Esophagus squamous epithelium (tissue), 4 donors: ENCODE measurements at regions not wholly inside any gene's neighbourhood (a gene's known extent, or its start where the extent isn't known, plus 50 kb on each side); places are given as distances from the start of the nearest gene placed in this dataset.

ENCODE experiments used
- POLR2A ChIP-seq, 4 donors: fragments of 450-650 bp; IDR thresholded peaks; one replicate each; pipeline ENCODE4 v1.6.1; 2017; ENCODE audit warnings: antibody characterized with exemption in 4 of 4, mild to moderate bottlenecking in 4 of 4, moderate library complexity in 3 of 4
- TF ChIP-seq, protein P1 (sequence below), 6 experiments: fragments of 450-650 bp in 4 of 6; fragments of 200-600 bp in 2 of 6; sonication (generic) in 2 of 6; IDR thresholded peaks; one replicate each; pipeline ENCODE4 v1.5.1; 2016 to 2019; ENCODE audit warnings: antibody characterized with exemption in 6 of 6, mild to moderate bottlenecking in 4 of 6, moderate library complexity in 4 of 6

DNA sequence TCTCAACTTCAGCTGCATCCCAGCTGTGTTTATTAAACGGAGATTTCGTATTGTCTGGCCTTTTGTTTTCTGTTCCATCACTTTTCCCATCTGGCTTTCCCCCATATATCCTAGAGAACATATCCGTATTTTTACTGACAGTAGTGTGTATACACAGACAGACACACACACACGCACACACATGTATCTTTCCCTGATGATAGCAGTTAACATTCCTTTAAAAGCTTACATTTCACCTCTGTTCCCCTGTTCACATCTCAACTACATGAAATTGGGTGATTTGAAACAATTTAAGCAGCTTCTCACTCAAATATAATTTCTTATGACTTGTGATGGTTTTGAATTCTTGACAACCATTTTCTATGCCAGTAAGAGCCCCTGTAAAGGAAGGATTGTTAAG, 207.1 kb upstream of the CEP162 start:
- TF ChIP-seq, protein P1, sequence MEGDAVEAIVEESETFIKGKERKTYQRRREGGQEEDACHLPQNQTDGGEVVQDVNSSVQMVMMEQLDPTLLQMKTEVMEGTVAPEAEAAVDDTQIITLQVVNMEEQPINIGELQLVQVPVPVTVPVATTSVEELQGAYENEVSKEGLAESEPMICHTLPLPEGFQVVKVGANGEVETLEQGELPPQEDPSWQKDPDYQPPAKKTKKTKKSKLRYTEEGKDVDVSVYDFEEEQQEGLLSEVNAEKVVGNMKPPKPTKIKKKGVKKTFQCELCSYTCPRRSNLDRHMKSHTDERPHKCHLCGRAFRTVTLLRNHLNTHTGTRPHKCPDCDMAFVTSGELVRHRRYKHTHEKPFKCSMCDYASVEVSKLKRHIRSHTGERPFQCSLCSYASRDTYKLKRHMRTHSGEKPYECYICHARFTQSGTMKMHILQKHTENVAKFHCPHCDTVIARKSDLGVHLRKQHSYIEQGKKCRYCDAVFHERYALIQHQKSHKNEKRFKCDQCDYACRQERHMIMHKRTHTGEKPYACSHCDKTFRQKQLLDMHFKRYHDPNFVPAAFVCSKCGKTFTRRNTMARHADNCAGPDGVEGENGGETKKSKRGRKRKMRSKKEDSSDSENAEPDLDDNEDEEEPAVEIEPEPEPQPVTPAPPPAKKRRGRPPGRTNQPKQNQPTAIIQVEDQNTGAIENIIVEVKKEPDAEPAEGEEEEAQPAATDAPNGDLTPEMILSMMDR (IDR thresholded peaks at IDR 0.05), result no peak
- no peak for TF ChIP-seq POLR2A (IDR thresholded peaks at IDR 0.05)
